HCT116 (cell line): ENCODE measurements at regions not wholly inside any gene's neighbourhood (a gene's known extent, or its start where the extent isn't known, plus 50 kb on each side); places are given as distances from the start of the nearest gene placed in this dataset.

ENCODE experiments used
- ATAC-seq: fragments of 200-7000 bp; cut with Tn5 transposase; 2 replicates; pipeline ENCODE4 v1.9.1; 2020; ENCODE audit warnings: mild to moderate bottlenecking, moderate library complexity
- BruUV-seq: library from RNA; stranded (reverse); fragments of 400-500 nt; replicated peaks from 2 replicates; lab custom pipeline; 2021; lab: Mats Ljungman, UMichigan
- CTCF ChIA-PET: fragments of 300-600 bp; sonication (Branson Sonifier 250); formaldehyde crosslinking; loops from one replicate; lab custom pipeline; 2021; ENCODE audit warnings: antibody characterized with exemption; lab: Charles Lee
- POLR2A ChIA-PET: fragments of 300-600, 350-600 bp; sonication (Branson Sonifier 250); formaldehyde crosslinking; loops from one replicate; lab custom pipeline; 2021; ENCODE audit warnings: antibody characterized with exemption; lab: Charles Lee
- RAD21 ChIA-PET, 2 experiments: fragments of 300-600 bp; sonication (Branson Sonifier 250); formaldehyde crosslinking; loops; one replicate each; lab custom pipeline; 2023; ENCODE audit warnings: low total read pairs in 2 of 2; ENCODE audit not compliant: uncharacterized antibody in 2 of 2, unreplicated experiment in 2 of 2, low non-redundant PET in 1 of 2; lab: Charles Lee
- DNase-seq: peaks from one replicate; pipeline ENCODE4 v3.0.0-alpha.2; 2010; ENCODE audit warnings: low read depth, low spot score
- H2AFZ ChIP-seq: fragments of 200-600 bp; shearing (Covaris generic), sonication (generic); 2 replicates; pipeline ENCODE4 v1.6.1; 2017; ENCODE audit warnings: low read depth, mixed run types, mixed read lengths, antibody characterized with exemption, low read length; ENCODE audit not compliant: poor library complexity, severe bottlenecking
- H3K27ac ChIP-seq: 2 replicates; pipeline ENCODE4 v1.5.1; 2012; ENCODE audit warnings: low read depth, low read length
- H3K27me3 ChIP-seq: fragments of 200-600 bp; sonication (generic); 2 replicates; pipeline ENCODE4 v1.6.1; 2016; ENCODE audit warnings: mixed run types, low read length, mixed read lengths; ENCODE audit not compliant: insufficient read depth
- H3K36me3 ChIP-seq, 2 experiments: fragments of 200-500 bp in 1 of 2; fragments of 200-600 bp in 1 of 2; sonication (Bioruptor generic) in 1 of 2; sonication (generic) in 1 of 2; 2 replicates each; pipeline versions ENCODE4 v1.5.1 to v1.6.1; 2014 to 2016; ENCODE audit warnings: low read length in 2 of 2, inconsistent platforms in 1 of 2, mixed read lengths in 1 of 2, mixed run types in 1 of 2; ENCODE audit not compliant: insufficient read depth in 2 of 2, control insufficient read depth in 1 of 2
- H3K4me1 ChIP-seq, 2 experiments: fragments of 200-600 bp in 1 of 2; sonication (generic) in 1 of 2; 2 replicates each; pipeline versions ENCODE4 v1.5.1 to v1.6.1; 2012 to 2017; ENCODE audit warnings: low read length in 2 of 2, inconsistent platforms in 1 of 2, mild to moderate bottlenecking in 1 of 2, mixed read lengths in 1 of 2, mixed run types in 1 of 2, moderate library complexity in 1 of 2; ENCODE audit not compliant: insufficient read depth in 2 of 2, control insufficient read depth in 1 of 2
- H3K4me2 ChIP-seq: fragments of 200-600 bp; sonication (generic); 2 replicates; pipeline ENCODE4 v1.6.1; 2017; ENCODE audit warnings: mixed run types, low read length, mixed read lengths
- H3K4me3 ChIP-seq, 2 experiments: fragments of 200-600 bp in 1 of 2; sonication (generic) in 1 of 2; replicated peaks in 1 of 2; 2 replicates each; pipeline ENCODE4 v1.5.1; 2011 to 2016; ENCODE audit warnings: low read length in 2 of 2, control low read depth in 1 of 2, low read depth in 1 of 2, mild to moderate bottlenecking in 1 of 2, mixed read lengths in 1 of 2, mixed run types in 1 of 2
- H3K79me2 ChIP-seq: fragments of 200-600 bp; sonication (generic); 2 replicates; pipeline ENCODE4 v1.6.1; 2017; ENCODE audit warnings: mild to moderate bottlenecking, mixed run types, low read length, moderate library complexity, mixed read lengths; ENCODE audit not compliant: insufficient read depth
- H3K9ac ChIP-seq: fragments of 200-600 bp; sonication (generic); 2 replicates; pipeline ENCODE4 v1.6.1; 2016; ENCODE audit warnings: low read length, mixed read lengths
- H3K9me2 ChIP-seq: fragments of 200-600 bp; sonication (generic), shearing (Covaris generic); 2 replicates; pipeline ENCODE4 v1.6.1; 2017; ENCODE audit warnings: mixed run types, mild to moderate bottlenecking, moderate library complexity; ENCODE audit not compliant: insufficient read depth
- H3K9me3 ChIP-seq, 2 experiments: fragments of 200-500 bp in 1 of 2; fragments of 200-600 bp in 1 of 2; sonication (Bioruptor generic) in 1 of 2; sonication (generic) in 1 of 2; 2 replicates each; pipeline ENCODE4 v1.6.1; 2014 to 2017; ENCODE audit warnings: low read length in 2 of 2, mixed read lengths in 2 of 2, inconsistent platforms in 1 of 2, low read depth in 1 of 2, mild to moderate bottlenecking in 1 of 2, mixed run types in 1 of 2, moderate library complexity in 1 of 2; ENCODE audit not compliant: control insufficient read depth in 1 of 2, insufficient read depth in 1 of 2
- H4K20me1 ChIP-seq: fragments of 200-600 bp; sonication (generic), shearing (Covaris generic); 2 replicates; pipeline ENCODE4 v1.6.1; 2017; ENCODE audit warnings: mixed run types, mild to moderate bottlenecking, moderate library complexity; ENCODE audit not compliant: insufficient read depth
- ATF3 ChIP-seq: IDR thresholded peaks from 2 replicates; pipeline ENCODE4 v1.6.1; 2012
- CBX3 ChIP-seq: IDR thresholded peaks from 2 replicates; pipeline ENCODE4 v1.6.1; 2012; ENCODE audit warnings: low read depth
- CEBPB ChIP-seq: IDR thresholded peaks from 2 replicates; pipeline ENCODE4 v1.6.1; 2012; ENCODE audit warnings: low read depth
- ELF1 ChIP-seq: IDR thresholded peaks from 2 replicates; pipeline ENCODE4 v1.6.1; 2012; ENCODE audit warnings: low read depth, borderline replicate concordance
- EZH2 ChIP-seq: fragments of 200-600 bp; sonication (generic); IDR thresholded peaks from 2 replicates; pipeline ENCODE4 v1.6.1; 2017; ENCODE audit warnings: antibody characterized with exemption, mixed run types
- FOSL1 ChIP-seq: IDR thresholded peaks from 2 replicates; pipeline ENCODE4 v1.6.1; 2012; ENCODE audit warnings: low read depth
- JUND ChIP-seq: IDR thresholded peaks from 2 replicates; pipeline ENCODE4 v1.6.1; 2012
- MAX ChIP-seq: IDR thresholded peaks from 2 replicates; pipeline ENCODE4 v1.6.1; 2012
- RAD21 ChIP-seq: IDR thresholded peaks from 2 replicates; pipeline ENCODE4 v1.6.1; 2012; ENCODE audit warnings: low read depth, mild to moderate bottlenecking
- SIN3A ChIP-seq: IDR thresholded peaks from 2 replicates; pipeline ENCODE4 v1.6.1; 2012; ENCODE audit warnings: low read depth
- SP1 ChIP-seq: IDR thresholded peaks from 2 replicates; pipeline ENCODE4 v1.6.1; 2012; ENCODE audit warnings: low read depth
- SRF ChIP-seq: IDR thresholded peaks from 2 replicates; pipeline ENCODE4 v1.6.1; 2012; ENCODE audit warnings: low read depth
- TCF7L2 ChIP-seq: IDR thresholded peaks from 2 replicates; pipeline ENCODE4 v1.7.0; 2011; ENCODE audit warnings: borderline replicate concordance, inconsistent platforms; ENCODE audit not compliant: insufficient read depth, insufficient read length; ENCODE audit errors: extremely low read depth
- YY1 ChIP-seq: IDR thresholded peaks from 2 replicates; pipeline ENCODE4 v1.6.1; 2011; ENCODE audit warnings: low read length, low read depth, moderate library complexity, mild to moderate bottlenecking; ENCODE audit not compliant: insufficient replicate concordance; ENCODE audit errors: extremely low read depth
- ZBTB33 ChIP-seq: IDR thresholded peaks from 2 replicates; pipeline ENCODE4 v1.6.1; 2011; ENCODE audit warnings: mild to moderate bottlenecking, low read length, moderate library complexity; ENCODE audit not compliant: insufficient replicate concordance; ENCODE audit errors: extremely low read depth
- ZFX ChIP-seq: fragments of 450-650 bp; IDR thresholded peaks from 2 replicates; pipeline ENCODE4 v1.6.1; 2017
- ZNF274 ChIP-seq: fragments of 200-500 bp; sonication (Bioruptor generic); IDR thresholded peaks from 2 replicates; pipeline ENCODE4 v1.6.1; 2014; ENCODE audit warnings: mild to moderate bottlenecking, low read depth, low read length, inconsistent platforms
- intact Hi-C: fragments of 100-400 bp; cut with micrococcal nuclease; formaldehyde crosslinking; loops from 2 replicates; pipeline ENCODE4 v1.10.0; 2022

- no peak for TF ChIP-seq MAX
- TF ChIP-seq TCF7L2 = no peak
Measured at GRCh38 chr3:25870452-25870851, 80.6 kb downstream of the OXSM start (continued).

GRCh38 chr3:25872200-25872877, 82.4 kb downstream of the OXSM start:
- intact Hi-C loops = no loop called here
- H3K27me3 ChIP-seq = no peaks in the 10 kb centered on the region
- H3K4me3 ChIP-seq = no peak overlapping the region
- H3K9me2 ChIP-seq = no peaks in the 10 kb centered on the region
- no peaks in the 10 kb centered on the region for H3K9me3 ChIP-seq
- H3K4me1 ChIP-seq = no peaks in the 10 kb centered on the region
- H3K4me2 ChIP-seq = no peak overlapping the region
- CTCF ChIA-PET = no interaction called here
- no peak overlapping the region for H3K9ac ChIP-seq
- TF ChIP-seq ZFX (no peak), JUND (no peak), YY1 (no peak), ATF3 (no peak), CBX3 (no peak), ELF1 (no peak), ZNF274 (no peak), SIN3A (no peak), SP1 (no peak), ZBTB33 (no peak), FOSL1 (no peak), EZH2 (no peak), SRF (no peak), RAD21 (no peak), CEBPB (no peak)
- POLR2A ChIA-PET = no interaction called here
- no peak for DNase-seq
- no TSS peak for BruUV-seq
- no peak for ATAC-seq
- RAD21 ChIA-PET = no interaction called here
- no peak overlapping the region for H2AFZ ChIP-seq
- no peak overlapping the region for H3K27ac ChIP-seq
- no peaks in the 10 kb centered on the region for H4K20me1 ChIP-seq
- H3K36me3 ChIP-seq = no peaks in the 10 kb centered on the region
- H3K79me2 ChIP-seq = no peaks in the 10 kb centered on the region
